Epithelial cell of esophagus (primary cell): ENCODE measurements at regions not wholly inside any gene's neighbourhood (a gene's known extent, or its start where the extent isn't known, plus 50 kb on each side); places are given as distances from the start of the nearest gene placed in this dataset.

Experiments
- DNase-seq: peaks from one replicate; pipeline ENCODE4 v3.0.0; 2010; ENCODE audit warnings: low read depth
- H3K4me3 ChIP-seq: 2 replicates; pipeline ENCODE4 v1.5.1; 2011; ENCODE audit warnings: mild to moderate bottlenecking, low read length, control low read depth
- TF ChIP-seq, protein P1 (sequence below): IDR thresholded peaks from 2 replicates; pipeline ENCODE4 v1.5.1; 2011; ENCODE audit warnings: low read depth, mild to moderate bottlenecking, low read length, control low read depth, inconsistent platforms; ENCODE audit not compliant: insufficient read depth; ENCODE audit errors: missing control alignments

DNA sequence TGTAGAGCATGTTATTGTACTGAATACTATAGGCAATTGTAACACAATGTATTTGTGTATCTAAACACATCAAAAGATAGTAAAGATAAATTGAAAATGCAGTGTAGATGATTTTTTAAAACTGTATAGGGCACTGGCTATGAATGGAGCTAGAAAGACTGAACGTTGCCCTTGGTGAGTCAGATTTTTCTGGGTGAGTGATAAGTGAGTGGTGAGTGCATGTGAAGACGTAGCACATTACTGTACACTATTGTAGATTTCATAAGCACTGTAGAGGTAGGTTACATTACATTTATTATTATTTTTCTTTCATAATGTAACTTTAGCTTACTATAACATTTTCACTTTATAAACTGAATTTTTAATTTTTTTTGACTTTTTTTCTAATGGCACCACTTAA, 1491.6 kb downstream of the TECRL start:
- H3K4me3 ChIP-seq = no peak overlapping the region
- TF ChIP-seq, protein P1, sequence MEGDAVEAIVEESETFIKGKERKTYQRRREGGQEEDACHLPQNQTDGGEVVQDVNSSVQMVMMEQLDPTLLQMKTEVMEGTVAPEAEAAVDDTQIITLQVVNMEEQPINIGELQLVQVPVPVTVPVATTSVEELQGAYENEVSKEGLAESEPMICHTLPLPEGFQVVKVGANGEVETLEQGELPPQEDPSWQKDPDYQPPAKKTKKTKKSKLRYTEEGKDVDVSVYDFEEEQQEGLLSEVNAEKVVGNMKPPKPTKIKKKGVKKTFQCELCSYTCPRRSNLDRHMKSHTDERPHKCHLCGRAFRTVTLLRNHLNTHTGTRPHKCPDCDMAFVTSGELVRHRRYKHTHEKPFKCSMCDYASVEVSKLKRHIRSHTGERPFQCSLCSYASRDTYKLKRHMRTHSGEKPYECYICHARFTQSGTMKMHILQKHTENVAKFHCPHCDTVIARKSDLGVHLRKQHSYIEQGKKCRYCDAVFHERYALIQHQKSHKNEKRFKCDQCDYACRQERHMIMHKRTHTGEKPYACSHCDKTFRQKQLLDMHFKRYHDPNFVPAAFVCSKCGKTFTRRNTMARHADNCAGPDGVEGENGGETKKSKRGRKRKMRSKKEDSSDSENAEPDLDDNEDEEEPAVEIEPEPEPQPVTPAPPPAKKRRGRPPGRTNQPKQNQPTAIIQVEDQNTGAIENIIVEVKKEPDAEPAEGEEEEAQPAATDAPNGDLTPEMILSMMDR = no peak
- peak; percentile 4 for DNase-seq

GRCh38 chr4:62914758-62915157, 1494.5 kb downstream of the TECRL start:
- TF ChIP-seq, protein P1 = no peak
- no peak for DNase-seq
- no peak overlapping the region for H3K4me3 ChIP-seq

GRCh38 chr4:62913065-62913464, 1496.2 kb downstream of the TECRL start:
- no peak overlapping the region for H3K4me3 ChIP-seq
- TF ChIP-seq, protein P1 = no peak
- DNase-seq = no peak

DNA sequence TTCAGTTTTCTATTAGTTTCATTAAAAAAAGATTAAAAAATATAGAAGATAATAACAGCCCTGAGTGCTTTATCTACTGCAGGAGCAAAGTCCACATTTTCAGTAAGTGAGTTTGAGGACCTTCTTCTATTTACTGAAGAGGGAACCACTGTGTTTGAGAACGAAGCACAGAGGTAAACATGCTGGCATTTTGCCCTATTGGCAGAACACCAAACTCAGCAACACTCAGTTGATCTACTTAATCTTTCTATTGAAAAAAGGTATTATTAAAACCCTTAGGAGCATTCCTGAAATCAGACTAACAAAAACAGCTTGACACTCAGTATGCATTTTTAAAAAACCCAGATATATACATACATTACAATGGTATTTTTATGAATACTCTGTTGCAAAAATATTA, 1496.7 kb downstream of the TECRL start:
- no peak overlapping the region for H3K4me3 ChIP-seq
- no peak for DNase-seq
- TF ChIP-seq, protein P1 = no peak

GRCh38 chr4:62909238-62909637, 1500.0 kb downstream of the TECRL start:
- H3K4me3 ChIP-seq = no peak overlapping the region
- DNase-seq = no peak
- TF ChIP-seq, protein P1 = no peak

DNA sequence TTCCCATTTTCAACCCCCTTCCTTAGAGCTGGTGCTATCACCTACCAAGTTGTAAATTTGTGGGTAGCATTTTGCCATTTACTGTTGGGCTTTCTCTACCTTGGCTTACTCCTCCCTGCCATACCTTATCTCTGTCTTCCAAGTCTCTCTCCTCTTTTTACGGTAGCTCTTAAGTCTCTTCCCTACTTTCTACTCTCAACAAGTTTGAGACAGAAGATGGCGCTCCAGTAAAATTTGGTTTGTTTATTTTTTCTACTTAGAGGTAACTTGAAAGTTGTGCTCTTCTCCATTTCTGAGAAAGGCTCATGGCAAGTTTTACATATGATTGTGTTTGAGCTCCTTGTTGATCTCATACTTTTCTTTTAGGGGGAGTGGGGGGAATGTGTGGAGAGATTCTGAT, 1508.1 kb downstream of the TECRL start:
- DNase-seq = no peak
- TF ChIP-seq, protein P1 = no peak

DNA sequence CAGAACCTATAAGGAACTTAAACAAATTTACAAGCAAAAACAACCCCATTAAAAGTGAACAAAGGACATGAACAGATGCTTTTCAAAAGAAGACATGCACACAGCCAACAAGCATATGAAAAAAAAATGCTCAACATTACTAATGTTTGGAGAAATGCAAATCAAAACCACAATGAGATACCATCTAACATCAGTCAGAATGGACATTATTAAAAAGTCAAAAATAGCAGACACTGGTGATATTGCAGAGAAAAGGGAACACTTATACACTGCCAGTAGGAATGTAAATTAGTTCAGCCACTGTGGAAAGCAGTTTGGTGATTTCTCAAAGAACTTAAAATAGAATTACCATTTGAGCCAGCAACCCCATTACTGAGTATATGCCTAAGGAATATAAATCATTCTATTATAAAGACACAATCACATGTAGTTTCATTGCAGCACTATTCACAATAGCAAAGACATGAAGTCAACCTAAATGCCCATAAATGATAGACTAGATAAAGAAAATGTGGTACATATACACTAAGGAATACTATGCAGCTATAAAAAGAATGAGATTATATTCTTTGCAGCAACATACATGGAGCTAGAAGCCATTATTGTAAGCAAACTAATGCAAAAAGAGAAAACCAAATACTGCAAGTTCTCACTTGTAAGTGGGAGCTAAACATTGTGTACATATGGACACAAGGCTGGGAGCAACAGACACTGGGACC, 1509.4 kb downstream of the TECRL start:
- no peak for DNase-seq

More for the DNA sequence above, 1508.1 kb downstream of the TECRL start:
- no peak overlapping the region for H3K4me3 ChIP-seq

More for the DNA sequence above, 1509.4 kb downstream of the TECRL start:
- no peak overlapping the region for H3K4me3 ChIP-seq
- TF ChIP-seq, protein P1 = no peak
